SJCRH30 (cell line): ENCODE measurements at regions not wholly inside any gene's neighbourhood (a gene's known extent, or its start where the extent isn't known, plus 50 kb on each side); places are given as distances from the start of the nearest gene placed in this dataset.

Experiments used
- DNase-seq, 2 experiments: peaks; one replicate each; pipeline ENCODE4 v3.0.0-alpha.2; 2015 to 2020
- H3K27ac ChIP-seq: fragments of 250-450 bp; sonication (Bioruptor Pico); 2 replicates; pipeline ENCODE4 v1.5.1; 2020; ENCODE audit warnings: mild to moderate bottlenecking, moderate library complexity
- H3K27me3 ChIP-seq: fragments of 250-450 bp; sonication (Bioruptor Pico); 2 replicates; pipeline ENCODE4 v1.5.1; 2020; ENCODE audit warnings: mild to moderate bottlenecking, moderate library complexity
- H3K36me3 ChIP-seq: fragments of 250-450 bp; sonication (Bioruptor Pico); 2 replicates; pipeline ENCODE4 v1.5.1; 2020; ENCODE audit warnings: mild to moderate bottlenecking, moderate library complexity
- H3K4me1 ChIP-seq: fragments of 250-450 bp; sonication (Bioruptor Pico); 2 replicates; pipeline ENCODE4 v1.5.1; 2020; ENCODE audit warnings: mild to moderate bottlenecking, moderate library complexity
- H3K4me3 ChIP-seq: fragments of 250-450 bp; sonication (Bioruptor Pico); 2 replicates; pipeline ENCODE4 v1.5.1; 2020; ENCODE audit warnings: mild to moderate bottlenecking, moderate library complexity
- H3K9me3 ChIP-seq: fragments of 250-450 bp; sonication (Bioruptor Pico); replicated peaks from 2 replicates; pipeline ENCODE4 v1.5.1; 2020; ENCODE audit warnings: mild to moderate bottlenecking, moderate library complexity

- no peak for DNase-seq
- Histone ChIP-seq H3K4me3 (no peak overlapping the region), H3K36me3 (no peaks in the 10 kb centered on the region), H3K9me3 (no peaks in the 10 kb centered on the region), H3K4me1 (no peaks in the 10 kb centered on the region), H3K27ac (no peak overlapping the region), H3K27me3 (no peaks in the 10 kb centered on the region)
Observed at GRCh38 chr16:79543219-79543618, 57.3 kb downstream of the MAF start.

GRCh38 chr16:79542237-79542774 is 58.2 kb downstream of the MAF start:
- H3K27me3 ChIP-seq, result no peaks in the 10 kb centered on the region
- no peak overlapping the region for H3K4me3 ChIP-seq
- no peak overlapping the region for H3K27ac ChIP-seq

GRCh38 chr16:79540825-79541595 is 59.5 kb downstream of the MAF start:
- H3K27me3 ChIP-seq, result no peaks in the 10 kb centered on the region
- no peaks in the 10 kb centered on the region for H3K9me3 ChIP-seq
- no peak overlapping the region for H3K27ac ChIP-seq
- H3K4me3 ChIP-seq, result no peak overlapping the region
- H3K36me3 ChIP-seq, result no peaks in the 10 kb centered on the region
- no peak for DNase-seq
- H3K4me1 ChIP-seq, result no peaks in the 10 kb centered on the region

More at GRCh38 chr16:79542237-79542774, 58.2 kb downstream of the MAF start:
- Histone ChIP-seq H3K4me1 (no peaks in the 10 kb centered on the region), H3K9me3 (no peaks in the 10 kb centered on the region), H3K36me3 (no peaks in the 10 kb centered on the region)
- DNase-seq, result no peak

GRCh38 chr16:79537584-79537983 is 63.0 kb downstream of the MAF start:
- Histone ChIP-seq H3K27ac (no peak overlapping the region), H3K4me1 (no peaks in the 10 kb centered on the region), H3K9me3 (no peaks in the 10 kb centered on the region), H3K36me3 (no peaks in the 10 kb centered on the region), H3K27me3 (no peaks in the 10 kb centered on the region), H3K4me3 (no peak overlapping the region)
- DNase-seq, result no peak

GRCh38 chr16:79536958-79537357 is 63.6 kb downstream of the MAF start:
- Histone ChIP-seq H3K36me3 (no peaks in the 10 kb centered on the region), H3K4me1 (no peaks in the 10 kb centered on the region), H3K9me3 (no peaks in the 10 kb centered on the region), H3K27ac (no peak overlapping the region), H3K4me3 (no peak overlapping the region), H3K27me3 (no peaks in the 10 kb centered on the region)
- DNase-seq, result no peak

- Histone ChIP-seq H3K27ac (no peak overlapping the region), H3K9me3 (no peaks in the 10 kb centered on the region), H3K36me3 (no peaks in the 10 kb centered on the region), H3K4me3 (no peak overlapping the region), H3K27me3 (no peaks in the 10 kb centered on the region), H3K4me1 (no peaks in the 10 kb centered on the region)
- DNase-seq, result no peak
Observed at GRCh38 chr16:79535130-79535529, 65.4 kb downstream of the MAF start.

- H3K27me3 ChIP-seq, result no peaks in the 10 kb centered on the region
- H3K36me3 ChIP-seq, result no peaks in the 10 kb centered on the region
- H3K27ac ChIP-seq, result no peak overlapping the region
- no peaks in the 10 kb centered on the region for H3K4me1 ChIP-seq
- H3K9me3 ChIP-seq, result no peaks in the 10 kb centered on the region
- no peak overlapping the region for H3K4me3 ChIP-seq
- no peak for DNase-seq
Observed at GRCh38 chr16:79534143-79534542, 66.4 kb downstream of the MAF start.

GRCh38 chr16:79533292-79533691 is 67.2 kb downstream of the MAF start:
- Histone ChIP-seq H3K4me3 (no peak overlapping the region), H3K27ac (no peak overlapping the region), H3K9me3 (no peaks in the 10 kb centered on the region), H3K4me1 (no peaks in the 10 kb centered on the region), H3K36me3 (no peaks in the 10 kb centered on the region), H3K27me3 (no peaks in the 10 kb centered on the region)
- no peak for DNase-seq

- Histone ChIP-seq H3K9me3 (no peaks in the 10 kb centered on the region), H3K27ac (no peak overlapping the region), H3K27me3 (no peaks in the 10 kb centered on the region), H3K36me3 (no peaks in the 10 kb centered on the region), H3K4me3 (no peak overlapping the region), H3K4me1 (no peaks in the 10 kb centered on the region)
- DNase-seq, result no peak
Observed at GRCh38 chr16:79532785-79533184, 67.8 kb downstream of the MAF start.

- no peaks in the 10 kb centered on the region for H3K9me3 ChIP-seq
- no peak overlapping the region for H3K27ac ChIP-seq
- no peaks in the 10 kb centered on the region for H3K27me3 ChIP-seq
- H3K36me3 ChIP-seq, result no peaks in the 10 kb centered on the region
- H3K4me3 ChIP-seq, result no peak overlapping the region
- no peaks in the 10 kb centered on the region for H3K4me1 ChIP-seq
- no peak for DNase-seq
Observed at GRCh38 chr16:79532273-79532672, 68.3 kb downstream of the MAF start.

- no peaks in the 10 kb centered on the region for H3K36me3 ChIP-seq
- no peaks in the 10 kb centered on the region for H3K9me3 ChIP-seq
- no peaks in the 10 kb centered on the region for H3K4me1 ChIP-seq
- H3K4me3 ChIP-seq, result no peak overlapping the region
- H3K27me3 ChIP-seq, result no peaks in the 10 kb centered on the region
- no peak for DNase-seq
- H3K27ac ChIP-seq, result no peak overlapping the region
Observed at GRCh38 chr16:79528338-79528737, 72.2 kb downstream of the MAF start.

GRCh38 chr16:79523971-79524370 is 76.6 kb downstream of the MAF start:
- H3K4me1 ChIP-seq, result no peaks in the 10 kb centered on the region
- H3K27me3 ChIP-seq, result no peaks in the 10 kb centered on the region
- DNase-seq, result no peak
- H3K27ac ChIP-seq, result no peak overlapping the region
- H3K9me3 ChIP-seq, result no peaks in the 10 kb centered on the region
- H3K36me3 ChIP-seq, result no peaks in the 10 kb centered on the region
- H3K4me3 ChIP-seq, result no peak overlapping the region

GRCh38 chr16:79519448-79519847 is 81.1 kb downstream of the MAF start:
- no peak overlapping the region for H3K4me3 ChIP-seq
- H3K36me3 ChIP-seq, result no peaks in the 10 kb centered on the region
- no peak for DNase-seq
- no peaks in the 10 kb centered on the region for H3K9me3 ChIP-seq
- no peak overlapping the region for H3K27ac ChIP-seq
- H3K4me1 ChIP-seq, result no peaks in the 10 kb centered on the region
- H3K27me3 ChIP-seq, result no peaks in the 10 kb centered on the region

- no peak for DNase-seq
- no peaks in the 10 kb centered on the region for H3K36me3 ChIP-seq
- no peaks in the 10 kb centered on the region for H3K9me3 ChIP-seq
- H3K27ac ChIP-seq, result no peak overlapping the region
- H3K4me1 ChIP-seq, result no peaks in the 10 kb centered on the region
- no peaks in the 10 kb centered on the region for H3K27me3 ChIP-seq
- H3K4me3 ChIP-seq, result no peak overlapping the region
Observed at GRCh38 chr16:79517156-79517555, 83.4 kb downstream of the MAF start.

- Histone ChIP-seq H3K9me3 (no peaks in the 10 kb centered on the region), H3K27ac (no peak overlapping the region), H3K27me3 (no peaks in the 10 kb centered on the region), H3K4me3 (no peak overlapping the region), H3K36me3 (no peaks in the 10 kb centered on the region), H3K4me1 (no peaks in the 10 kb centered on the region)
- DNase-seq, result no peak
Observed at GRCh38 chr16:79510879-79511278, 89.7 kb downstream of the MAF start.

- Histone ChIP-seq H3K27me3 (no peaks in the 10 kb centered on the region), H3K9me3 (no peaks in the 10 kb centered on the region), H3K27ac (no peak overlapping the region), H3K36me3 (no peaks in the 10 kb centered on the region), H3K4me1 (no peaks in the 10 kb centered on the region), H3K4me3 (no peak overlapping the region)
- no peak for DNase-seq
Observed at GRCh38 chr16:79509906-79510305, 90.6 kb downstream of the MAF start.
